Heart left ventricle (tissue), 16 donors: ENCODE measurements at regions not wholly inside any gene's neighbourhood (a gene's known extent, or its start where the extent isn't known, plus 50 kb on each side); places are given as distances from the start of the nearest gene placed in this dataset.

Source experiments
- ATAC-seq, 4 donors: fragments of 200-7000 bp; cut with Tn5 transposase; one replicate each; pipeline ENCODE4 v1.9.1; 2020 to 2022; ENCODE audit warnings: moderate library complexity in 4 of 4, mild to moderate bottlenecking in 3 of 4, moderate number of reproducible peaks in 1 of 4
- DNase-seq, 5 donors: peaks; one replicate each; pipeline ENCODE4 v3.0.0-alpha.2; 2020
- H3K27ac ChIP-seq, 12 donors: fragments of 200-600 bp; sonication (generic) in 4 of 12; one replicate each; pipeline versions ENCODE4 v1.5.0 to v1.8.0; 2016 to 2022; ENCODE audit warnings: mild to moderate bottlenecking in 2 of 12
- H3K27me3 ChIP-seq, 9 donors: fragments of 200-600 bp; sonication (generic) in 2 of 9; one replicate each; pipeline versions ENCODE4 v1.5.1 to v1.8.0; 2016 to 2022; ENCODE audit warnings: mild to moderate bottlenecking in 3 of 9
- H3K36me3 ChIP-seq, 9 donors: fragments of 200-600 bp; sonication (generic) in 2 of 9; one replicate each; pipeline versions ENCODE4 v1.5.0 to v1.8.0; 2018 to 2022; ENCODE audit warnings: mild to moderate bottlenecking in 2 of 9
- H3K4me1 ChIP-seq, 12 donors: fragments of 200-600 bp; sonication (generic) in 4 of 12; one replicate each; pipeline versions ENCODE4 v1.5.0 to v1.8.0; 2016 to 2022; ENCODE audit warnings: mild to moderate bottlenecking in 3 of 12
- H3K4me3 ChIP-seq, 12 donors: fragments of 200-600 bp; sonication (generic) in 4 of 12; one replicate each; pipeline versions ENCODE4 v1.5.0 to v1.8.0; 2017 to 2022; ENCODE audit warnings: mild to moderate bottlenecking in 9 of 12, moderate library complexity in 4 of 12
- H3K9me3 ChIP-seq, 12 donors: fragments of 200-600 bp; sonication (generic) in 4 of 12; one replicate each; pipeline versions ENCODE4 v1.5.0 to v1.8.0; 2016 to 2022; ENCODE audit warnings: mild to moderate bottlenecking in 1 of 12
- POLR2A ChIP-seq, 2 donors: fragments of 450-650 bp; IDR thresholded peaks; one replicate each; pipeline ENCODE4 v1.6.1; 2017; ENCODE audit warnings: antibody characterized with exemption in 2 of 2, mild to moderate bottlenecking in 2 of 2, moderate library complexity in 2 of 2
- WGBS, 4 donors: extraction: QIAGEN DNeasy Blood & Tissue Kit in 2 of 4; methylation state at CpG; one replicate each; pipeline versions ENCODE4 v1.1.5 to v1.1.7; 2013 to 2018; 5-methylcytosine and 5-hydroxymethylcytosine counted together
- intact Hi-C, 10 donors: fragments of 100-400 bp; cut with DNase I; formaldehyde crosslinking; loops; one replicate each; pipeline versions ENCODE4 v1.11.1 to v1.14.2; 2022
- TF ChIP-seq, protein P1 (sequence below), 12 donors: fragments of 200-600 bp; sonication (generic) in 4 of 12; IDR thresholded peaks; one replicate each; pipeline versions ENCODE4 v1.5.0 to v1.8.0; 2018 to 2022; ENCODE audit warnings: antibody characterized with exemption in 12 of 12, mild to moderate bottlenecking in 5 of 12
- donor health status: ischemic (EF 13 %, LVEDD 7.1; RV severe dilation, severe dysfunction).
- donor health status: healthy with polysubstance abuse.
- donor health status: DM: no; HTN: yes; CAD: no.
- donor health status: DM: no; HTN: no; CAD: no.
- donor health status: ischemic (EF 25% LVEDD 6.9; RV normal size, moderate dysfunction).
- donor health status: ischemic (EF 25% LVEDD 5.7; RV mildly dilated, moderate dysfunction).
- donor health status: healthy.
- donor health status: DM: yes; HTN: yes; CAD: no.
- donor health status: ischemic (EF 35%, LVEDD 5.7; RV mildly dilated, moderate dysfunction).
- donor health status: nonischemic (EF 11% LVEDD 7.7; RV severe dilation, severe dysfunction).
- donor health status: DM: yes; HTN: yes; CAD: no.
- donor health status: PGD.
- donor health status: ischemic (EF 29% LVEDD 5.4; RV normal size, mild dysfunction).
- donor health status: nonischemic (EF 23%, LVEDD 6.1; RV moderate dilation, normal function).

DNA sequence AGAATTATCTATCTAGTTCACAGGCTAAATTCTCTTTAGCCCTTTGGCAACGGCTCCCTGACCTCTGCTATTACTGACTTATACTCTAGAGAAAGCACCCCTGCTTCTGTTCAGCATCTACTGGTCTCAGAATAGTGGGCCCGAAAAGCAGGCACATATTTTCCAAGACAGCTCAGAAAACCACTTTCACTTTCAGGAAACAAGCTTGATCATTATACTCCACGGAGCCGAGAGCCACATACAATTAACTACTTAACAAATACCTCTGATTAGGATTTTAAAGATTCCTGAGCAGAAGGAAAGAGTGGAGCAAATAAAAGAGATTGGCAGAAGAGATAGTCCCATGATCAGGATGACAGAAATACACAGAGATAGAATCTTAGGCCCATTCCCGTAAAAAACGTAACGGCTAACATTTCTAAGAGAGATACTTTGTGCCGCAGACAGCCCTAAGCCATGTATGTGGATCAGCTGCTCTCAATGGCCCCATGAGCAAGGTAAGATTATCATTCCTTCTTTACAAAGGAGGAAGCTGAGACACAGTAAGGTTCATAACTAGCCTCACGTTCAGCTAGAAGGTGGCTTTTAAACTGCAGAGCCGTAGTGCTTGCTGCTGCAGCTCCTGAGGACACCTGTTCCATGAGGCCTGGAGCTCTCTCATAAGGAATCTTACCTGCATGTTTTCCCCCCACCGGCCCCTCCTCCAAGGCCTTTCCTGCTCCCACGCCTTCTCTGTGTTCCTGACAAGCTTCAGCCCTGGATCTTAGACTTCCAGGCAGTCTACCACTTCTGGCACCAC is 227.2 kb downstream of the FOXO1 start:
- intact Hi-C loops = loop anchor here in 1 of 10 donors (10.0 kb wide), 1 partner anchor 374 kb away; no protein-coding TSS in a partner anchor
- Histone ChIP-seq H3K36me3 (no peaks in the 10 kb centered on the region), H3K27ac (peak overlapping the region; percentile 23 to 77 (median 70)), H3K27me3 (no peaks in the 10 kb centered on the region), H3K9me3 (no peaks in the 10 kb centered on the region), H3K4me1 (peaks cover 5 to 53% (median 47%) of the 10 kb centered on the region in 12 donors), H3K4me3 (peak overlapping the region in 8 of 12 donors; percentile 1 to 40 (median 22))
- WGBS, 4 donors = 41 to 61% (median 51%) methylated on average over 12 of the region's 12 CpGs
- ATAC-seq = peak in 1 of 4 donors; percentile 43
- no peak for DNase-seq
- no peak for TF ChIP-seq POLR2A (IDR thresholded peaks at IDR 0.05)

DNA sequence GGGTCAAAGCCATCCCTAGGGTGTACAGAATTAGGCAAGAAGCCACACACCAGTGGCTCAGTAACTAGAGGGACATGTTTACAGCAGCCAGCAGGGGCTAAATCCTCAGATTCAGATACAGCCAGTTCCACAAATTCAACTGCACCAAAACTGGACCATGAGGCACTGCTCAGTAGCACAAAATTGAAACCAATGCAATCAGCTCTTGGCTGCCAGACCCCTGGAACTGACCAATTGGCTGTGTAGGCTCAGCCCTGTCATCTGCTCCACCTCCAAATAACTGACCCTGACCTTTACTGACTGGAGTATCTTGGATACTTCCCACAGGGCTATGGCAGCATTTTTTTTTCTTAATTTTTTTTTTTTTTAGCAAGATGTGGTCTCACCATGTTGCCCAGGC is 226.5 kb downstream of the FOXO1 start:
- Histone ChIP-seq H3K27ac (peak overlapping the region; percentile 23 to 77 (median 70)), H3K36me3 (no peaks in the 10 kb centered on the region), H3K27me3 (no peaks in the 10 kb centered on the region), H3K4me3 (peak overlapping the region in 1 of 12 donors; percentile 20), H3K4me1 (peaks cover 5 to 59% (median 47%) of the 10 kb centered on the region in 12 donors), H3K9me3 (no peaks in the 10 kb centered on the region)
- peak in 3 of 4 donors; percentile 37 to 53 (median 48) for ATAC-seq
- intact Hi-C loops = loop anchor here in 7 of 10 donors (5.0 to 10.0 kb wide), 8 partner anchors 37 to 375 kb away; partner anchors contain the start of gene FOXO1 (in 2 of the 7)
- peak in 4 of 5 donors; percentile 23 to 45 (median 35) for DNase-seq
- TF ChIP-seq, protein P1, sequence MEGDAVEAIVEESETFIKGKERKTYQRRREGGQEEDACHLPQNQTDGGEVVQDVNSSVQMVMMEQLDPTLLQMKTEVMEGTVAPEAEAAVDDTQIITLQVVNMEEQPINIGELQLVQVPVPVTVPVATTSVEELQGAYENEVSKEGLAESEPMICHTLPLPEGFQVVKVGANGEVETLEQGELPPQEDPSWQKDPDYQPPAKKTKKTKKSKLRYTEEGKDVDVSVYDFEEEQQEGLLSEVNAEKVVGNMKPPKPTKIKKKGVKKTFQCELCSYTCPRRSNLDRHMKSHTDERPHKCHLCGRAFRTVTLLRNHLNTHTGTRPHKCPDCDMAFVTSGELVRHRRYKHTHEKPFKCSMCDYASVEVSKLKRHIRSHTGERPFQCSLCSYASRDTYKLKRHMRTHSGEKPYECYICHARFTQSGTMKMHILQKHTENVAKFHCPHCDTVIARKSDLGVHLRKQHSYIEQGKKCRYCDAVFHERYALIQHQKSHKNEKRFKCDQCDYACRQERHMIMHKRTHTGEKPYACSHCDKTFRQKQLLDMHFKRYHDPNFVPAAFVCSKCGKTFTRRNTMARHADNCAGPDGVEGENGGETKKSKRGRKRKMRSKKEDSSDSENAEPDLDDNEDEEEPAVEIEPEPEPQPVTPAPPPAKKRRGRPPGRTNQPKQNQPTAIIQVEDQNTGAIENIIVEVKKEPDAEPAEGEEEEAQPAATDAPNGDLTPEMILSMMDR (IDR thresholded peaks at IDR 0.05) = peak in 1 of 12 donors; percentile 7
- TF ChIP-seq POLR2A (IDR thresholded peaks at IDR 0.05) = no peak

DNA sequence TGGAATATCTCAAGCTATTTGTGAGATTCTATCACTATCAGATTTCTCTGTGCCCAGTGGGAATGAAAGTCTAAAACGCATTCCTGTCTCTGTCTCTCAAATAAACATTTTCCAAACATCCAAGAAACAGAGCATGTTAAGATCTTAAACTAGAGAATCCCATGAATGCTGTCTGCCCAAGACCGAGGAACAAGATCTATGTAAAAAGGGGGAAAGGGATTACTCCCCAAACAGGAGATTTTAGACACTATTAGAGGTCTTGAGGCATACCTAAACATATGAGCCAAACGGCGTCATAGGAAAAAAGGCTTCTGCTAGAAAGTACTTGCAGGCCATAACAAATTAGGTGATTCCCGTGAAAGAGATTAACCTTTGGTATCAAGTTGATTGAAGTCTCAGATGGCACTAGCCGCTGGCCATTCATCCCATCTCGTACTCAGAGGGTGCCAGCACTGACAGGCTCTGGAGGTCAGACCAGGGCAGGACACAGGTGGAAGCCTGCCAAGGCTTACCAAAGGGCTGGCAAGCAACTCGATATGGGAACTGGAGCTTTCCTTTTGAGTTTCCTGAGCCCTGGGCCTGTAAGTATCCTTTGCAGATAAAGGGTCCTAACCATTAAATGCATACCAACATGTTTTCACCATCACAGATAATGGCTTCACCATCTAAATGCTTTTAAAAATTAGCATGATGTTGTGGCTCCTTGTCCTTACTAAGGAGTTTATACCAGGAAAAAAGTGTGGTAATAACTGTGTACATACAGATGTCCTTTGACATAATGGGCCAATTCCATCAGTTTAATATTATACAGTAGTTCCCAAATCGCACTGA is 225.2 kb downstream of the FOXO1 start:
- peak; percentile 80 to 92 (median 86) for DNase-seq
- Histone ChIP-seq H3K36me3 (no peaks in the 10 kb centered on the region), H3K4me1 (peaks cover 5 to 68% (median 57%) of the 10 kb centered on the region in 12 donors), H3K27ac (peak overlapping the region in 11 of 12 donors; percentile 0 to 77 (median 50)), H3K4me3 (no peak overlapping the region), H3K27me3 (no peaks in the 10 kb centered on the region), H3K9me3 (no peaks in the 10 kb centered on the region)
- intact Hi-C loops = loop anchor here in 6 of 10 donors (5.0 to 10.0 kb wide), 7 partner anchors 36 to 224 kb away; partner anchors contain the start of gene FOXO1 (in 2 of the 6)
- ATAC-seq = peak; percentile 78 to 87 (median 82)
- WGBS, 4 donors = 22 to 40% (median 30%) methylated on average over 9 of the region's 9 CpGs
- TF ChIP-seq, protein P1 (IDR thresholded peaks at IDR 0.05) = no peak
- TF ChIP-seq POLR2A (IDR thresholded peaks at IDR 0.05) = no peak

DNA sequence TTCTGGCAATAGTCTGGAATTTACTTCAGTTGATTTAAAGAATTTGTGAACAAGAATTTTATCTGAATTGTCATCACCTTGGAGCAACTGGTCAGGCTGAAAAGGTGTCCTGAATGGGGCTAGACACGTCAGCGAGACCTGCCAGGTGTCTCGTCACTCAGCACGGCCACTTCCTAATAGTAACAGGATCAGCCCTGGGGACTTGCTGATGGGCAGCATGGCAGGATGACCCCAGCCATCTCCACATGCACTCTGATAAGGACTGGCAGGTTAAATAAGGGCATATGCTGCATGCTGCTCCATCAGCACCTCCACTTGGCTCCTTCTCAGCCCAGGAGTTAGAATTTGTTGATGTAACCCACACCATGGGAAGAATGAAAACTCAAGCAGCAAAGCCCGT is 224.2 kb downstream of the FOXO1 start:
- Histone ChIP-seq H3K4me3 (no peak overlapping the region), H3K36me3 (no peaks in the 10 kb centered on the region), H3K27ac (peak overlapping the region in 4 of 12 donors; percentile 39 to 76 (median 61)), H3K27me3 (no peaks in the 10 kb centered on the region), H3K9me3 (no peaks in the 10 kb centered on the region), H3K4me1 (peaks cover 5 to 72% (median 57%) of the 10 kb centered on the region in 12 donors)
- WGBS, 4 donors = 45 to 59% (median 55%) methylated on average over 5 of the region's 5 CpGs
- DNase-seq = peak in 3 of 5 donors; percentile 38 to 76 (median 72)
- TF ChIP-seq, protein P1 (IDR thresholded peaks at IDR 0.05) = no peak
- no peak for TF ChIP-seq POLR2A (IDR thresholded peaks at IDR 0.05)
- intact Hi-C loops = loop anchor here in 6 of 10 donors (5.0 to 10.0 kb wide), 7 partner anchors 35 to 223 kb away; partner anchors contain the start of gene FOXO1 (in 2 of the 6)
- ATAC-seq = peak in 3 of 4 donors; percentile 20 to 74 (median 65)
